Astrocyte (in vitro differentiated cells and primary cell): ENCODE measurements at regions not wholly inside any gene's neighbourhood (a gene's known extent, or its start where the extent isn't known, plus 50 kb on each side); places are given as distances from the start of the nearest gene placed in this dataset.
"Not testable (repeated sequence)": the region's sequence is repeated elsewhere in the genome, so short reads cannot be mapped to it uniquely, and the experiment has no call there.

ENCODE experiments used
- DNase-seq: peaks from one replicate; pipeline ENCODE4 v3.0.0-alpha.2; 2010; ENCODE audit warnings: low read depth
- FAIRE-seq: peaks from 2 replicates; lab custom pipeline; 2011; peaks lifted over from hg19 to GRCh38; lab: Jason Lieb, UNC
- H2AFZ ChIP-seq: 2 replicates; pipeline ENCODE4 v1.6.0; 2012; ENCODE audit warnings: low read depth, low read length, inconsistent platforms
- H3K27ac ChIP-seq: 2 replicates; pipeline ENCODE4 v1.5.1; 2011; ENCODE audit warnings: low read depth, low read length, inconsistent platforms
- H3K27me3 ChIP-seq: 2 replicates; pipeline ENCODE4 v1.6.0; 2011; ENCODE audit warnings: low read length, inconsistent platforms; ENCODE audit not compliant: insufficient read depth
- H3K36me3 ChIP-seq: 2 replicates; pipeline ENCODE4 v1.5.1; 2011; ENCODE audit warnings: low read length, inconsistent platforms; ENCODE audit not compliant: insufficient read depth
- H3K4me1 ChIP-seq: 2 replicates; pipeline ENCODE4 v1.5.1; 2011; ENCODE audit warnings: low read length, inconsistent platforms; ENCODE audit not compliant: insufficient read depth
- H3K4me2 ChIP-seq: 2 replicates; pipeline ENCODE4 v1.6.0; 2012; ENCODE audit warnings: low read length, inconsistent platforms
- H3K4me3 ChIP-seq: 2 replicates; pipeline ENCODE4 v1.5.1; 2011; ENCODE audit warnings: low read depth, mild to moderate bottlenecking, low read length, inconsistent platforms; ENCODE audit not compliant: insufficient read depth
- H3K79me2 ChIP-seq: 2 replicates; pipeline ENCODE4 v1.6.0; 2012; ENCODE audit warnings: mild to moderate bottlenecking, low read length, inconsistent platforms; ENCODE audit not compliant: insufficient read depth
- H3K9ac ChIP-seq: 2 replicates; pipeline ENCODE4 v1.6.0; 2012; ENCODE audit warnings: mild to moderate bottlenecking, low read length, inconsistent platforms
- H3K9me3 ChIP-seq: 2 replicates; pipeline ENCODE4 v1.5.1; 2012; ENCODE audit warnings: low read depth, mild to moderate bottlenecking, low read length, inconsistent platforms; ENCODE audit not compliant: insufficient read depth
- H4K20me1 ChIP-seq: 2 replicates; pipeline ENCODE4 v1.6.0; 2012; ENCODE audit warnings: low read length, inconsistent platforms; ENCODE audit not compliant: insufficient read depth
- H3K27ac Mint-ChIP-seq: one replicate; pipeline ENCODE4 v1.8.0; 2021; ENCODE audit warnings: mild to moderate bottlenecking, mixed read lengths; ENCODE audit not compliant: unreplicated experiment
- H3K27me3 Mint-ChIP-seq: one replicate; pipeline ENCODE4 v1.8.0; 2021; ENCODE audit warnings: low read depth, mixed read lengths; ENCODE audit not compliant: unreplicated experiment
- H3K36me3 Mint-ChIP-seq: one replicate; pipeline ENCODE4 v1.8.0; 2021; ENCODE audit warnings: low read depth, mixed read lengths; ENCODE audit not compliant: unreplicated experiment
- H3K4me1 Mint-ChIP-seq: one replicate; pipeline ENCODE4 v1.8.0; 2021; ENCODE audit warnings: low read depth, mixed read lengths; ENCODE audit not compliant: unreplicated experiment
- H3K4me3 Mint-ChIP-seq: one replicate; pipeline ENCODE4 v1.8.0; 2021; ENCODE audit warnings: mild to moderate bottlenecking, moderate library complexity, mixed read lengths; ENCODE audit not compliant: unreplicated experiment
- H3K9me3 Mint-ChIP-seq: one replicate; pipeline ENCODE4 v1.8.0; 2021; ENCODE audit warnings: mild to moderate bottlenecking, mixed read lengths; ENCODE audit not compliant: unreplicated experiment
- CTCF ChIP-seq: IDR thresholded peaks from 2 replicates; pipeline ENCODE4 v1.5.1; 2011; ENCODE audit warnings: low read depth, mild to moderate bottlenecking, inconsistent platforms, low read length, moderate library complexity; ENCODE audit not compliant: insufficient read depth
- EZH2 ChIP-seq: IDR thresholded peaks from 2 replicates; pipeline ENCODE4 v1.6.1; 2012; ENCODE audit warnings: mild to moderate bottlenecking, low read length, inconsistent platforms; ENCODE audit not compliant: insufficient read depth

- Histone ChIP-seq H2AFZ (no peak overlapping the region), H3K9me3 (no peaks in the 10 kb centered on the region), H3K79me2 (no peaks in the 10 kb centered on the region), H3K27ac (no peak overlapping the region), H3K4me1 (no peaks in the 10 kb centered on the region), H3K36me3 (no peaks in the 10 kb centered on the region), H3K4me3 (no peak overlapping the region), H3K27me3 (no peaks in the 10 kb centered on the region), H3K9ac (no peak overlapping the region), H4K20me1 (no peaks in the 10 kb centered on the region), H3K4me2 (no peak overlapping the region)
- DNase-seq: no peak
- no peaks in the 10 kb centered on the region for H3K36me3 Mint-ChIP-seq
- no peak overlapping the region for H3K4me3 Mint-ChIP-seq
- H3K27me3 Mint-ChIP-seq: peaks cover 8% of the 10 kb centered on the region
- H3K27ac Mint-ChIP-seq: no peak overlapping the region
- H3K9me3 Mint-ChIP-seq: no peaks in the 10 kb centered on the region
- FAIRE-seq: no peak
- H3K4me1 Mint-ChIP-seq: no peaks in the 10 kb centered on the region
- TF ChIP-seq EZH2: no peak
- no peak for TF ChIP-seq CTCF
Measured at GRCh38 chr17:68674029-68674925, 73.1 kb upstream of the FAM20A start.

- no peaks in the 10 kb centered on the region for H3K36me3 ChIP-seq
- Mint-ChIP-seq H3K36me3 (no peaks in the 10 kb centered on the region), H3K4me1 (no peaks in the 10 kb centered on the region), H3K27me3 (peaks cover 2% of the 10 kb centered on the region), H3K4me3 (no peak overlapping the region), H3K27ac (no peak overlapping the region), H3K9me3 (no peaks in the 10 kb centered on the region)
- H2AFZ ChIP-seq: no peak overlapping the region
- H3K4me2 ChIP-seq: no peak overlapping the region
- H3K9me3 ChIP-seq: no peaks in the 10 kb centered on the region
- H3K9ac ChIP-seq: no peak overlapping the region
- no peaks in the 10 kb centered on the region for H3K4me1 ChIP-seq
- no peak for DNase-seq
- H3K27ac ChIP-seq: no peak overlapping the region
- no peaks in the 10 kb centered on the region for H4K20me1 ChIP-seq
- no peaks in the 10 kb centered on the region for H3K27me3 ChIP-seq
- no peak overlapping the region for H3K4me3 ChIP-seq
- TF ChIP-seq CTCF: no peak
- FAIRE-seq: no peak
- H3K79me2 ChIP-seq: no peaks in the 10 kb centered on the region
Measured at GRCh38 chr17:68670967-68671693, 70.0 kb upstream of the FAM20A start.

- H3K27me3 ChIP-seq, DNase-seq, H3K36me3 ChIP-seq, H3K4me1 ChIP-seq, H3K4me3 ChIP-seq, H3K9ac ChIP-seq, H3K27ac Mint-ChIP-seq, H3K27ac ChIP-seq, H4K20me1 ChIP-seq, H3K36me3 Mint-ChIP-seq, H3K4me1 Mint-ChIP-seq, H3K79me2 ChIP-seq, H2AFZ ChIP-seq, H3K9me3 ChIP-seq, H3K4me3 Mint-ChIP-seq, H3K27me3 Mint-ChIP-seq, H3K4me2 ChIP-seq, H3K9me3 Mint-ChIP-seq, FAIRE-seq: not testable (repeated sequence)
Measured at GRCh38 chr17:68666438-68666837, 65.3 kb upstream of the FAM20A start.
